Suprapubic skin (tissue), 4 donors: ENCODE measurements at regions not wholly inside any gene's neighbourhood (a gene's known extent, or its start where the extent isn't known, plus 50 kb on each side); places are given as distances from the start of the nearest gene placed in this dataset.

Source experiments
- CTCF ChIP-seq, 2 donors: fragments of 200-600 bp in 1 of 2; fragments of 450-650 bp in 1 of 2; sonication (generic) in 1 of 2; IDR thresholded peaks; one replicate each; pipeline ENCODE4 v1.5.1; 2016 to 2019; ENCODE audit warnings: antibody characterized with exemption in 2 of 2, mild to moderate bottlenecking in 1 of 2, moderate library complexity in 1 of 2
- POLR2A ChIP-seq, 2 donors: fragments of 450-650 bp; IDR thresholded peaks; one replicate each; pipeline ENCODE4 v1.6.1; 2017; ENCODE audit warnings: antibody characterized with exemption in 2 of 2, mild to moderate bottlenecking in 2 of 2, moderate library complexity in 2 of 2
- POLR2AphosphoS5 ChIP-seq, 3 donors: sonication (generic); formaldehyde crosslinking; IDR thresholded peaks; one replicate each; pipeline ENCODE4 v1.6.1; 2017; ENCODE audit warnings: antibody characterized with exemption in 3 of 3

- no peak for TF ChIP-seq POLR2AphosphoS5 (IDR thresholded peaks at IDR 0.05)
- TF ChIP-seq POLR2A (IDR thresholded peaks at IDR 0.05): no peak
- no peak for TF ChIP-seq CTCF (IDR thresholded peaks at IDR 0.05)
These were observed 128.8 kb upstream of the TMEM132C start for GRCh38 chr12:128138125-128138524.
